Uterus (tissue), 2 donors: ENCODE measurements at regions not wholly inside any gene's neighbourhood (a gene's known extent, or its start where the extent isn't known, plus 50 kb on each side); places are given as distances from the start of the nearest gene placed in this dataset.

Experiments used
- POLR2A ChIP-seq, 2 donors: fragments of 450-650 bp; IDR thresholded peaks; one replicate each; pipeline ENCODE4 v1.6.1; 2016; ENCODE audit warnings: antibody characterized with exemption in 2 of 2, mild to moderate bottlenecking in 1 of 2, moderate library complexity in 1 of 2
- TF ChIP-seq, protein P1 (sequence below), 4 experiments: fragments of 200-600 bp in 2 of 4; fragments of 450-650 bp in 2 of 4; sonication (generic) in 2 of 4; IDR thresholded peaks; one replicate each; pipeline ENCODE4 v1.5.1; 2016 to 2019; ENCODE audit warnings: antibody characterized with exemption in 4 of 4, mild to moderate bottlenecking in 2 of 4, moderate library complexity in 1 of 4

DNA sequence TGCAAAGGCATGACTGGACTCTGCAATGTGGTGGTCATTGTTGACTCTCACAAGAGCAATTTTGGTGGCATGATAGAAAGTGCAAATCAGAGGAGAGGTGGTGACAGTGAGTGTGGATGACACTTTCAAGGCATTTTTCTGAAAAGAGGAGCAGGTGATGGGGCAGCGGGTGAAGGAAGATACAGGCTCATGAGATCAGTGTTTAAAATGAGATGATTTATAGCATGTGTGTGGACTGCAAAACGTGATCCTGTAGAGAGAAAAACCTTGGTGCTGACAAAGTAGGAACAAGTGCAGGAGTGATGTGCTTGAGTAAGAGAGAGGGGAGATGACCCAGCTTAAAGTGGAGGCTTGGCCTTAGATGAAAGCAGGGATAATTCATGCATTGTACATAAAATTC, 171.2 kb upstream of the PPP2R2B start:
- TF ChIP-seq, protein P1, sequence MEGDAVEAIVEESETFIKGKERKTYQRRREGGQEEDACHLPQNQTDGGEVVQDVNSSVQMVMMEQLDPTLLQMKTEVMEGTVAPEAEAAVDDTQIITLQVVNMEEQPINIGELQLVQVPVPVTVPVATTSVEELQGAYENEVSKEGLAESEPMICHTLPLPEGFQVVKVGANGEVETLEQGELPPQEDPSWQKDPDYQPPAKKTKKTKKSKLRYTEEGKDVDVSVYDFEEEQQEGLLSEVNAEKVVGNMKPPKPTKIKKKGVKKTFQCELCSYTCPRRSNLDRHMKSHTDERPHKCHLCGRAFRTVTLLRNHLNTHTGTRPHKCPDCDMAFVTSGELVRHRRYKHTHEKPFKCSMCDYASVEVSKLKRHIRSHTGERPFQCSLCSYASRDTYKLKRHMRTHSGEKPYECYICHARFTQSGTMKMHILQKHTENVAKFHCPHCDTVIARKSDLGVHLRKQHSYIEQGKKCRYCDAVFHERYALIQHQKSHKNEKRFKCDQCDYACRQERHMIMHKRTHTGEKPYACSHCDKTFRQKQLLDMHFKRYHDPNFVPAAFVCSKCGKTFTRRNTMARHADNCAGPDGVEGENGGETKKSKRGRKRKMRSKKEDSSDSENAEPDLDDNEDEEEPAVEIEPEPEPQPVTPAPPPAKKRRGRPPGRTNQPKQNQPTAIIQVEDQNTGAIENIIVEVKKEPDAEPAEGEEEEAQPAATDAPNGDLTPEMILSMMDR (IDR thresholded peaks at IDR 0.05), result no peak
- TF ChIP-seq POLR2A (IDR thresholded peaks at IDR 0.05), result no peak
